ENCODE measurements at regions not wholly inside any gene's neighbourhood (a gene's known extent, or its start where the extent isn't known, plus 50 kb on each side); places are given as distances from the start of the nearest gene placed in this dataset.

DNA sequence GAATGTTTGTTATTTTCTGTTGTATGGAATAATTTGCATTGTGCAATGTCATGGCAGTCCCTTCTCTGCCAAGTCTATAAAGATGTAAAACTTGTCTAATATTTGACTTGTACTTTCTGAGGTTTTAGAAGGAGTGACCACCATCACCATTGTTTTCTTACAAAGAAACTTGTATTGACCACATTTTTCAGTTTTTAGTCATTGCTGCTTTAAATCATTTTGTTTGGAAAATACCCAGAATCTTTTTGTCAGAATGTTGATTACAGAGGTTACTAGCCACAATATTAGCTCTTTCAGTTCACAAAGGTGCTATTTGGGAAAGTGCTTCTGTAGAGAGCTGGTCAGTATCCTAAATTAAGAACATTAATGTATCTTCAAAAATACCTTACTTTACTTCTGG lies 532.4 kb upstream of the GBE1 start:
- TF ChIP-seq EZH2phosphoT487 (conservative IDR thresholded peaks at IDR 0.05; ENCODE audit: low read length) = no peak
- TF ChIP-seq, protein P1, sequence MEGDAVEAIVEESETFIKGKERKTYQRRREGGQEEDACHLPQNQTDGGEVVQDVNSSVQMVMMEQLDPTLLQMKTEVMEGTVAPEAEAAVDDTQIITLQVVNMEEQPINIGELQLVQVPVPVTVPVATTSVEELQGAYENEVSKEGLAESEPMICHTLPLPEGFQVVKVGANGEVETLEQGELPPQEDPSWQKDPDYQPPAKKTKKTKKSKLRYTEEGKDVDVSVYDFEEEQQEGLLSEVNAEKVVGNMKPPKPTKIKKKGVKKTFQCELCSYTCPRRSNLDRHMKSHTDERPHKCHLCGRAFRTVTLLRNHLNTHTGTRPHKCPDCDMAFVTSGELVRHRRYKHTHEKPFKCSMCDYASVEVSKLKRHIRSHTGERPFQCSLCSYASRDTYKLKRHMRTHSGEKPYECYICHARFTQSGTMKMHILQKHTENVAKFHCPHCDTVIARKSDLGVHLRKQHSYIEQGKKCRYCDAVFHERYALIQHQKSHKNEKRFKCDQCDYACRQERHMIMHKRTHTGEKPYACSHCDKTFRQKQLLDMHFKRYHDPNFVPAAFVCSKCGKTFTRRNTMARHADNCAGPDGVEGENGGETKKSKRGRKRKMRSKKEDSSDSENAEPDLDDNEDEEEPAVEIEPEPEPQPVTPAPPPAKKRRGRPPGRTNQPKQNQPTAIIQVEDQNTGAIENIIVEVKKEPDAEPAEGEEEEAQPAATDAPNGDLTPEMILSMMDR (IDR thresholded peaks at IDR 0.05; ENCODE audit: insufficient read depth, low read length, poor library complexity, severe bottlenecking) = no peak
- H3K9me3 ChIP-seq (ENCODE audit: insufficient read depth, low read length) = no peaks in the 10 kb centered on the region; the same call in 1 of the 2 replicates
- no peak overlapping the region for H2AFZ ChIP-seq (ENCODE audit: low read depth, low read length, severe bottlenecking)

DNA sequence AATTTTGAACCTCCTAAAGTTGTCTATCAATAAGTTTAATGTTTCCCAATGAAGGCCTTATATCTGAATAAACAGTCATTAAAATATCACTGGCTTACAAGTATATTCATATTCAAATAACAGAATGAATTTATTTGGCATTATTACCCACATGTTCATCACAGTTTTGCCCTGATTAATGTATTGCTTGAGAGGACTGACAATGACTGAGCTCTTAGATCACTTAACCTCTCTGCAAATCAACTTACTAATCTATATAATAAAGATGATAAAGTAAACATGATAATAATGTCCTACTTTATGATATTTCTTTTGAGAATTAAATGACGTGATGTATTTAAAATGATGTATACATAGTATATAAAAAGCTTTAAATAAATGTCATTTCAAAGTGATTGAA lies 532.0 kb upstream of the GBE1 start:
- no peak for TF ChIP-seq EZH2phosphoT487 (conservative IDR thresholded peaks at IDR 0.05; ENCODE audit: low read length)
- TF ChIP-seq, protein P1 (IDR thresholded peaks at IDR 0.05; ENCODE audit: insufficient read depth, low read length, poor library complexity, severe bottlenecking) = no peak
- no peak overlapping the region for H2AFZ ChIP-seq (ENCODE audit: low read depth, low read length, severe bottlenecking)
- no peaks in the 10 kb centered on the region for H3K79me2 ChIP-seq (ENCODE audit: insufficient read depth, low read length)
- no peaks in the 10 kb centered on the region for H3F3A ChIP-seq (ENCODE audit: insufficient read depth)
- H3K27me3 ChIP-seq (ENCODE audit: low read length) = no peaks in the 10 kb centered on the region
- no peak overlapping the region for H3K4me3 ChIP-seq (ENCODE audit: insufficient read depth, low read length, poor library complexity, severe bottlenecking)
- no peaks in the 10 kb centered on the region; the same call in 1 of the 2 replicates for H3K9me3 ChIP-seq (ENCODE audit: insufficient read depth, low read length)
- no peaks in the 10 kb centered on the region for H3K9me2 ChIP-seq (replicated peaks; ENCODE audit: insufficient read depth, low read length)
- no peaks in the 10 kb centered on the region for H4K20me1 ChIP-seq (ENCODE audit: low read depth, low read length)
- H3K36me3 ChIP-seq (ENCODE audit: low read length) = no peaks in the 10 kb centered on the region
- H3K9ac ChIP-seq (ENCODE audit: low read length) = no peak overlapping the region
- H3K4me2 ChIP-seq (ENCODE audit: low read depth, low read length, poor library complexity, severe bottlenecking) = no peak overlapping the region
- no peak overlapping the region for H3K27ac ChIP-seq (ENCODE audit: low read depth, low read length)

More for the DNA sequence above, 532.4 kb upstream of the GBE1 start:
- Histone ChIP-seq H3K9me2 (replicated peaks; ENCODE audit: insufficient read depth, low read length) (no peaks in the 10 kb centered on the region), H3K4me2 (ENCODE audit: low read depth, low read length, poor library complexity, severe bottlenecking) (no peak overlapping the region), H3K79me2 (ENCODE audit: insufficient read depth, low read length) (no peaks in the 10 kb centered on the region), H4K20me1 (ENCODE audit: low read depth, low read length) (no peaks in the 10 kb centered on the region), H3K27ac (ENCODE audit: low read depth, low read length) (no peak overlapping the region), H3K27me3 (ENCODE audit: low read length) (no peaks in the 10 kb centered on the region), H3K36me3 (ENCODE audit: low read length) (no peaks in the 10 kb centered on the region), H3F3A (ENCODE audit: insufficient read depth) (no peaks in the 10 kb centered on the region), H3K9ac (ENCODE audit: low read length) (no peak overlapping the region), H3K4me3 (ENCODE audit: insufficient read depth, low read length, poor library complexity, severe bottlenecking) (no peak overlapping the region)

DNA sequence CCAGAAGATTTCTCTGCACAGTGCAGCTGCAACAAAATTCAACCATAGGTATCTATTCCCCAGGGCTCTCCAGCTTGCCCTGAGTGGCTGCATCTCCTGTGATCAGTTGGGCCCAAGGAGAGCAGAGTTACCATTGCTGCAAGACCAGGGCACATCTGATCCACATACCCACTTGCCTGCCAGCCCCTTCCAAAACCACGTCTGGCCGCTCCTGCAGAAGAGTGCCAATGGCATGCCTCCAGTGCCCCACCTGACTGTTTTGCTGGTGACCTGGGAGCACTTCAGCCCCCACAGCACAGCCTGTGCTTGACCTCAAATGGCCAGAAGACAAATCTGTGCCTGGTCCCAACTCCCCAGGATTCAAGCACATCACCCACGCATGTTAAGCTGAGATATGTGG lies 526.1 kb upstream of the GBE1 start:
- H3K9me3 ChIP-seq (ENCODE audit: insufficient read depth, low read length) = no peaks in the 10 kb centered on the region; the same call in 1 of the 2 replicates
- TF ChIP-seq EZH2phosphoT487 (conservative IDR thresholded peaks at IDR 0.05; ENCODE audit: low read length) = no peak
- TF ChIP-seq, protein P1 (IDR thresholded peaks at IDR 0.05; ENCODE audit: insufficient read depth, low read length, poor library complexity, severe bottlenecking) = no peak
- H2AFZ ChIP-seq (ENCODE audit: low read depth, low read length, severe bottlenecking) = peak overlapping the region; percentile 27

More for the DNA sequence above, 526.1 kb upstream of the GBE1 start:
- no peak overlapping the region for H3K4me3 ChIP-seq (ENCODE audit: insufficient read depth, low read length, poor library complexity, severe bottlenecking)
- H3K9ac ChIP-seq (ENCODE audit: low read length) = no peak overlapping the region
- no peaks in the 10 kb centered on the region for H4K20me1 ChIP-seq (ENCODE audit: low read depth, low read length)
- H3K4me2 ChIP-seq (ENCODE audit: low read depth, low read length, poor library complexity, severe bottlenecking) = no peak overlapping the region
- H3K27ac ChIP-seq (ENCODE audit: low read depth, low read length) = no peak overlapping the region
- no peaks in the 10 kb centered on the region for H3K36me3 ChIP-seq (ENCODE audit: low read length)
- no peaks in the 10 kb centered on the region for H3F3A ChIP-seq (ENCODE audit: insufficient read depth)
- H3K9me2 ChIP-seq (replicated peaks; ENCODE audit: insufficient read depth, low read length) = no peaks in the 10 kb centered on the region
- H3K27me3 ChIP-seq (ENCODE audit: low read length) = no peaks in the 10 kb centered on the region
- H3K79me2 ChIP-seq (ENCODE audit: insufficient read depth, low read length) = no peaks in the 10 kb centered on the region

All from SU-DHL-6 (cell line).